ENCODE measurements at regions not wholly inside any gene's neighbourhood (a gene's known extent, or its start where the extent isn't known, plus 50 kb on each side); places are given as distances from the start of the nearest gene placed in this dataset.

DNA sequence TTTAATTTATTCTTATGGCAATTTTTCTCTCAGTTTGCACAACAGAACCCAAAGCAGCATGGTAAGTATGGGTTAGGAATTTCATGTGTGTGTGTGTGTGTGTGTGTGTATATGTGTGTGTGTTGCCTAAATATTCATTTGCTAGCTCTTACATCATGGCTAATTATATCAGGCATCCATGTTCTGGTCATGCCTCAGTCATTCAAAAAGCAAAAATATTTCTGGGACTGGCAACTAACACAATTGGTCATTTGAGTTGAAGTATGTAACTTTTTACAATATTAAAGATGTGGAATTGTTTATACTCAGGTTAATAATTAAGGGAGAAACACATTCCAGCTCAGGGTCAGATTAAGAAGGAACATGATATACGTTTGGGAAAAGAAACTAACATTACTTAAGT is 67.6 kb upstream of the PHYHIPL start:
- Histone ChIP-seq H3K4me3 (ENCODE audit: low read depth, low read length) (no peak overlapping the region), H3K4me1 (ENCODE audit: control insufficient read depth, insufficient read depth, low read length) (peaks cover 2% of the 10 kb centered on the region; the same call in 1 of the 2 replicates), H3K9me3 (ENCODE audit: control insufficient read depth, insufficient read depth, low read length) (no peaks in the 10 kb centered on the region), H3K27ac (ENCODE audit: low read depth, low read length) (no peak overlapping the region), H3K9ac (ENCODE audit: low read depth, low read length) (no peak overlapping the region), H3K36me3 (ENCODE audit: control insufficient read depth, insufficient read depth, low read length) (no peaks in the 10 kb centered on the region), H3K27me3 (ENCODE audit: control insufficient read depth, insufficient read depth, low read length) (no peaks in the 10 kb centered on the region)

- Histone ChIP-seq H3K4me3 (ENCODE audit: low read depth, low read length) (no peak overlapping the region), H3K27me3 (ENCODE audit: control insufficient read depth, insufficient read depth, low read length) (no peaks in the 10 kb centered on the region), H3K9ac (ENCODE audit: low read depth, low read length) (no peak overlapping the region), H3K4me1 (ENCODE audit: control insufficient read depth, insufficient read depth, low read length) (no peaks in the 10 kb centered on the region), H3K27ac (ENCODE audit: low read depth, low read length) (no peak overlapping the region), H3K9me3 (ENCODE audit: control insufficient read depth, insufficient read depth, low read length) (no peaks in the 10 kb centered on the region), H3K36me3 (ENCODE audit: control insufficient read depth, insufficient read depth, low read length) (no peaks in the 10 kb centered on the region)
Observed at GRCh38 chr10:59109826-59110225, 66.6 kb upstream of the PHYHIPL start.

DNA sequence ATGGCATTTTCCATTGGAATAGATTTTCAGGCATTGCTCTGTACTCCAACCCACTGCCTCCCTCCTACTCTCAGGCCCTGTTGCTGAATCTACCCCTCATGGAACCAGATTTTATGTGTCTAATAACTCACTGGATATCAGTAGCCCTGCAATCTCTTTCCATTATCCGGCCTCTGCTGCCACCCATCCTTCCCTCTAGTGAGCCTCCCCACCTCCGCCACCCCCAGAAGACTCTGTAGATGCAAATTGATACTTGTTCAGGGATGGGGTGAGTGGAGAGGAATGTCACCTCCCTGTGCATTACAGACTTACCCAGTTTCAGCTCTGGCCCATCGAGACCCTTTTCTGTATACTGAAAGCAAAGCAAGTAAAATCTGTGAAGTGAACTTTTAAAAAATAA is 52.3 kb upstream of the PHYHIPL start:
- no peaks in the 10 kb centered on the region for H3K36me3 ChIP-seq (ENCODE audit: control insufficient read depth, insufficient read depth, low read length)
- H3K27ac ChIP-seq (ENCODE audit: low read depth, low read length): no peak overlapping the region

DNA sequence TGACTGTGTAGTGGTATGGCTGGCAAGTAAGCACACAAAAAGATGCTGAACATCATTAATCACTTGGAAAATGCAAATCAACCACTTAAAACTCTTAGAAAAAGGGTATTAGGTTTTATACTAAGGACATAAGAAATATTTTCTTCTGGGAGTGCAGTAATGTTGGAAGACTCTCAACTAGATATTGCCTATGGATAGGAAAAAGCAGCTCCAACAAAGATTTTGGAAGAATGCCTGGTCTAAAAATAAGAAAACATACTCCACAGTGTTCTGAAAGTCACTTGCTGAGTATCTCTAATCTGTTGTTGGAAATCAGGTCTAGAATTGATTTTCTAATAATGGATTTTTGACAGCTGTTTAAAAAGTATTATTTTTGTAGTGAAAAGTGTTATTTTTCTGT is 50.8 kb upstream of the PHYHIPL start:
- no peaks in the 10 kb centered on the region for H3K9me3 ChIP-seq (ENCODE audit: control insufficient read depth, insufficient read depth, low read length)
- no peaks in the 10 kb centered on the region for H3K4me1 ChIP-seq (ENCODE audit: control insufficient read depth, insufficient read depth, low read length)
- H3K27me3 ChIP-seq (ENCODE audit: control insufficient read depth, insufficient read depth, low read length): no peaks in the 10 kb centered on the region
- H3K36me3 ChIP-seq (ENCODE audit: control insufficient read depth, insufficient read depth, low read length): no peaks in the 10 kb centered on the region
- H3K27ac ChIP-seq (ENCODE audit: low read depth, low read length): no peak overlapping the region
- H3K4me3 ChIP-seq (ENCODE audit: low read depth, low read length): no peak overlapping the region
- H3K9ac ChIP-seq (ENCODE audit: low read depth, low read length): no peak overlapping the region

More for the DNA sequence above, 52.3 kb upstream of the PHYHIPL start:
- H3K4me3 ChIP-seq (ENCODE audit: low read depth, low read length): no peak overlapping the region
- no peaks in the 10 kb centered on the region for H3K27me3 ChIP-seq (ENCODE audit: control insufficient read depth, insufficient read depth, low read length)
- H3K9me3 ChIP-seq (ENCODE audit: control insufficient read depth, insufficient read depth, low read length): no peaks in the 10 kb centered on the region
- no peak overlapping the region for H3K9ac ChIP-seq (ENCODE audit: low read depth, low read length)
- H3K4me1 ChIP-seq (ENCODE audit: control insufficient read depth, insufficient read depth, low read length): no peaks in the 10 kb centered on the region

GRCh38 chr10:59126261-59126660 is 50.2 kb upstream of the PHYHIPL start:
- no peaks in the 10 kb centered on the region for H3K4me1 ChIP-seq (ENCODE audit: control insufficient read depth, insufficient read depth, low read length)
- no peak overlapping the region for H3K4me3 ChIP-seq (ENCODE audit: low read depth, low read length)
- H3K9me3 ChIP-seq (ENCODE audit: control insufficient read depth, insufficient read depth, low read length): no peaks in the 10 kb centered on the region
- no peaks in the 10 kb centered on the region for H3K36me3 ChIP-seq (ENCODE audit: control insufficient read depth, insufficient read depth, low read length)
- H3K27ac ChIP-seq (ENCODE audit: low read depth, low read length): no peak overlapping the region
- H3K27me3 ChIP-seq (ENCODE audit: control insufficient read depth, insufficient read depth, low read length): no peaks in the 10 kb centered on the region
- H3K9ac ChIP-seq (ENCODE audit: low read depth, low read length): no peak overlapping the region
